Psoas muscle (tissue), 7 donors: ENCODE measurements at regions not wholly inside any gene's neighbourhood (a gene's known extent, or its start where the extent isn't known, plus 50 kb on each side); places are given as distances from the start of the nearest gene placed in this dataset.

Source experiments
- ATAC-seq, 4 donors: fragments of 200-7000 bp; cut with Tn5 transposase; one replicate each; pipeline ENCODE4 v1.9.1; 2020; ENCODE audit warnings: moderate library complexity in 3 of 4, mild to moderate bottlenecking in 2 of 4
- DNase-seq, 2 donors: peaks; one replicate each; pipeline ENCODE4 v3.0.0-alpha.2; 2020
- H3K27ac ChIP-seq: fragments of 200-600 bp; one replicate; pipeline ENCODE4 v1.8.0; 2022
- H3K27me3 ChIP-seq, 3 donors: fragments of 200-600 bp in 1 of 3; one replicate each; pipeline versions ENCODE4 v1.6.1 to v1.8.0; 2013 to 2022; ENCODE audit warnings: low read length in 2 of 3, mild to moderate bottlenecking in 2 of 3, moderate library complexity in 1 of 3; ENCODE audit not compliant: insufficient read depth in 3 of 3
- H3K36me3 ChIP-seq, 2 donors: fragments of 200-600 bp in 1 of 2; one replicate each; pipeline versions ENCODE4 v1.6.1 to v1.8.0; 2013 to 2022; ENCODE audit warnings: low read depth in 1 of 2, mild to moderate bottlenecking in 1 of 2, moderate library complexity in 1 of 2; ENCODE audit not compliant: insufficient read depth in 1 of 2
- H3K4me1 ChIP-seq: fragments of 200-600 bp; one replicate; pipeline ENCODE4 v1.8.0; 2022
- H3K4me3 ChIP-seq: fragments of 200-600 bp; one replicate; pipeline ENCODE4 v1.8.0; 2022; ENCODE audit warnings: mild to moderate bottlenecking
- H3K9me3 ChIP-seq: fragments of 200-600 bp; one replicate; pipeline ENCODE4 v1.8.0; 2022
- CTCF ChIP-seq: fragments of 200-600 bp; IDR thresholded peaks from one replicate; pipeline ENCODE4 v1.8.0; 2022; ENCODE audit warnings: antibody characterized with exemption
- WGBS, 3 donors: extraction: QIAGEN DNeasy Blood & Tissue Kit; methylation state at CpG; one replicate each; pipeline versions ENCODE4 v1.1.6 to v1.1.7; 2013; 5-methylcytosine and 5-hydroxymethylcytosine counted together
- intact Hi-C, 2 donors: fragments of 100-400 bp; cut with DNase I; formaldehyde crosslinking; loops; one replicate each; pipeline versions ENCODE4 v1.11.0 to v1.14.2; 2022
- donor health status: healthy with polysubstance abuse.
- donor health status: DM: no; HTN: no; CAD: no; lungs with moderate emphysema.
- donor health status: Bipolar disorder and iron deficiency.
- donor health status: healthy.
- donor health status: DM: yes; HTN: yes; CAD: no.
- donor health status: DM: no; HTN: no; CAD: no.
- donor health status: DM: yes; HTN: yes; CAD: no.

DNA sequence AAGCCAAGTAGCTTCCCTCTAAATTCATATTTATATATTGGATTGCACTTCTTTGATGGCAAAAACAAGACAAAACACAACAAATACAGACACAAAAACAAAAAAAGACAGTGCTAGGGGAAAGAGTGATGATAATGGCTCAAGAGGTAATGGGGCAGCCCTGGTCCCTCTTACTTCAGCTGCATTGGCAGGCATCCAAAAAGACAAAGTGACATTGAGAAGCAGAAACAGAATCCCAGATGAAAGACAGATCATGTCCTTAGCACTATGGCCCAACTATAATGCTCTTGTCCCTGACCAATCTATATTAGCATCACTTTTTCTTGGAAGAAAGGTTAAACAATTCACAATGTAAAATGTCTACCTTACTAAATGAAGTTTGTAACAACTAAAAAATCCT, 76.2 kb downstream of the GPR85 start:
- no peaks in the 10 kb centered on the region for H3K4me1 ChIP-seq
- ATAC-seq, result no peak
- no peak overlapping the region for H3K4me3 ChIP-seq
- no peak for TF ChIP-seq CTCF
- intact Hi-C loops, result no loop called here
- no peak overlapping the region for H3K27ac ChIP-seq
- H3K27me3 ChIP-seq, result no peaks in the 10 kb centered on the region
- DNase-seq, result no peak
- no peaks in the 10 kb centered on the region for H3K36me3 ChIP-seq
- H3K9me3 ChIP-seq, result no peaks in the 10 kb centered on the region

- H3K4me3 ChIP-seq, result no peak overlapping the region
- DNase-seq (no peak), ATAC-seq (no peak)
- no peaks in the 10 kb centered on the region for H3K9me3 ChIP-seq
- H3K27me3 ChIP-seq, result no peaks in the 10 kb centered on the region
- H3K4me1 ChIP-seq, result no peaks in the 10 kb centered on the region
- intact Hi-C loops, result no loop called here
- WGBS, 3 donors, result 84 to 97% (median 87%) methylated on average over 5 of the region's 5 CpGs
- no peak for TF ChIP-seq CTCF
- no peak overlapping the region for H3K27ac ChIP-seq
- H3K36me3 ChIP-seq, result no peaks in the 10 kb centered on the region
Observed at GRCh38 chr7:113008755-113009154, 77.9 kb downstream of the GPR85 start.

GRCh38 chr7:113004726-113005454, 81.7 kb downstream of the GPR85 start:
- no peak for ATAC-seq
- no peaks in the 10 kb centered on the region for H3K4me1 ChIP-seq
- no peaks in the 10 kb centered on the region for H3K27me3 ChIP-seq
- TF ChIP-seq CTCF, result no peak
- no peak overlapping the region for H3K4me3 ChIP-seq
- intact Hi-C loops, result no loop called here
- DNase-seq, result no peak
- no peaks in the 10 kb centered on the region for H3K36me3 ChIP-seq
- 71 to 76% (median 73%) methylated on average over 4 of the region's 4 CpGs for WGBS, 3 donors
- no peak overlapping the region for H3K27ac ChIP-seq
- no peaks in the 10 kb centered on the region for H3K9me3 ChIP-seq

GRCh38 chr7:113000316-113001020, 86.2 kb downstream of the GPR85 start:
- no peak for TF ChIP-seq CTCF
- Histone ChIP-seq H3K36me3 (no peaks in the 10 kb centered on the region), H3K9me3 (no peaks in the 10 kb centered on the region), H3K4me3 (no peak overlapping the region), H3K27me3 (no peaks in the 10 kb centered on the region), H3K4me1 (no peaks in the 10 kb centered on the region), H3K27ac (no peak overlapping the region)
- ATAC-seq, result no peak
- no peak for DNase-seq
- intact Hi-C loops, result no loop called here
- 76 to 79% (median 77%) methylated on average over 6 of the region's 6 CpGs for WGBS, 3 donors
